Heart left ventricle (tissue), 13 donors: ENCODE measurements at regions not wholly inside any gene's neighbourhood (a gene's known extent, or its start where the extent isn't known, plus 50 kb on each side); places are given as distances from the start of the nearest gene placed in this dataset.

Experiments used
- POLR2A ChIP-seq, 2 donors: fragments of 450-650 bp; IDR thresholded peaks; one replicate each; pipeline ENCODE4 v1.6.1; 2017; ENCODE audit warnings: antibody characterized with exemption in 2 of 2, mild to moderate bottlenecking in 2 of 2, moderate library complexity in 2 of 2
- TF ChIP-seq, protein P1 (sequence below), 12 donors: fragments of 200-600 bp; sonication (generic) in 4 of 12; IDR thresholded peaks; one replicate each; pipeline versions ENCODE4 v1.5.0 to v1.8.0; 2018 to 2022; ENCODE audit warnings: antibody characterized with exemption in 12 of 12, mild to moderate bottlenecking in 5 of 12
- donor health status: ischemic (EF 13 %, LVEDD 7.1; RV severe dilation, severe dysfunction).
- donor health status: DM: no; HTN: yes; CAD: no.
- donor health status: DM: no; HTN: no; CAD: no.
- donor health status: ischemic (EF 25% LVEDD 6.9; RV normal size, moderate dysfunction).
- donor health status: ischemic (EF 25% LVEDD 5.7; RV mildly dilated, moderate dysfunction).
- donor health status: ischemic (EF 35%, LVEDD 5.7; RV mildly dilated, moderate dysfunction).
- donor health status: nonischemic (EF 11% LVEDD 7.7; RV severe dilation, severe dysfunction).
- donor health status: DM: yes; HTN: yes; CAD: no.
- donor health status: PGD.
- donor health status: ischemic (EF 29% LVEDD 5.4; RV normal size, mild dysfunction).
- donor health status: nonischemic (EF 23%, LVEDD 6.1; RV moderate dilation, normal function).

- TF ChIP-seq, protein P1, sequence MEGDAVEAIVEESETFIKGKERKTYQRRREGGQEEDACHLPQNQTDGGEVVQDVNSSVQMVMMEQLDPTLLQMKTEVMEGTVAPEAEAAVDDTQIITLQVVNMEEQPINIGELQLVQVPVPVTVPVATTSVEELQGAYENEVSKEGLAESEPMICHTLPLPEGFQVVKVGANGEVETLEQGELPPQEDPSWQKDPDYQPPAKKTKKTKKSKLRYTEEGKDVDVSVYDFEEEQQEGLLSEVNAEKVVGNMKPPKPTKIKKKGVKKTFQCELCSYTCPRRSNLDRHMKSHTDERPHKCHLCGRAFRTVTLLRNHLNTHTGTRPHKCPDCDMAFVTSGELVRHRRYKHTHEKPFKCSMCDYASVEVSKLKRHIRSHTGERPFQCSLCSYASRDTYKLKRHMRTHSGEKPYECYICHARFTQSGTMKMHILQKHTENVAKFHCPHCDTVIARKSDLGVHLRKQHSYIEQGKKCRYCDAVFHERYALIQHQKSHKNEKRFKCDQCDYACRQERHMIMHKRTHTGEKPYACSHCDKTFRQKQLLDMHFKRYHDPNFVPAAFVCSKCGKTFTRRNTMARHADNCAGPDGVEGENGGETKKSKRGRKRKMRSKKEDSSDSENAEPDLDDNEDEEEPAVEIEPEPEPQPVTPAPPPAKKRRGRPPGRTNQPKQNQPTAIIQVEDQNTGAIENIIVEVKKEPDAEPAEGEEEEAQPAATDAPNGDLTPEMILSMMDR (IDR thresholded peaks at IDR 0.05) = no peak
- TF ChIP-seq POLR2A (IDR thresholded peaks at IDR 0.05) = no peak
Observed at GRCh38 chr12:27382924-27383323, 50.3 kb downstream of the BMAL2 start.
